SU-DHL-6 (cell line): ENCODE measurements at regions not wholly inside any gene's neighbourhood (a gene's known extent, or its start where the extent isn't known, plus 50 kb on each side); places are given as distances from the start of the nearest gene placed in this dataset.
"Not testable (repeated sequence)": the region's sequence is repeated elsewhere in the genome, so short reads cannot be mapped to it uniquely, and the experiment has no call there.

Experiments used
- CTCF ChIP-seq: fragments of 200-600 bp; sonication (generic); IDR thresholded peaks from one replicate; pipeline ENCODE4 v1.5.1; 2017; ENCODE audit warnings: antibody characterized with exemption, mild to moderate bottlenecking, low read length, moderate library complexity; ENCODE audit not compliant: insufficient read depth, poor library complexity, severe bottlenecking
- EZH2phosphoT487 ChIP-seq: fragments of 200-600 bp; sonication (generic), shearing (Covaris generic); conservative IDR thresholded peaks from 2 replicates; pipeline ENCODE4 v1.6.1; 2018; ENCODE audit warnings: mild to moderate bottlenecking, antibody characterized with exemption, low read length, moderate library complexity, mixed read lengths

- TF ChIP-seq CTCF, EZH2phosphoT487: not testable (repeated sequence)
Observed at GRCh38 chr9:110132531-110132930, 75.4 kb downstream of the C9orf152 start.
